Loucy (cell line): ENCODE measurements at regions not wholly inside any gene's neighbourhood (a gene's known extent, or its start where the extent isn't known, plus 50 kb on each side); places are given as distances from the start of the nearest gene placed in this dataset.

Experiments used
- H2AFZ ChIP-seq: fragments of 200-600 bp; sonication (generic); 2 replicates; pipeline ENCODE4 v1.6.0; 2016; ENCODE audit warnings: antibody characterized with exemption, mild to moderate bottlenecking, low read length, moderate library complexity
- H3F3A ChIP-seq: fragments of 200-600 bp; 2 replicates; pipeline ENCODE4 v1.6.0; 2016; ENCODE audit warnings: antibody characterized with exemption, low read depth, mild to moderate bottlenecking
- H3K27me3 ChIP-seq: fragments of 200-600 bp; sonication (generic); 2 replicates; pipeline ENCODE4 v1.6.1; 2014; ENCODE audit warnings: low read length, mild to moderate bottlenecking; ENCODE audit not compliant: insufficient read depth, poor library complexity, severe bottlenecking
- H3K36me3 ChIP-seq: fragments of 200-600 bp; sonication (generic); 2 replicates; pipeline ENCODE4 v1.6.1; 2016; ENCODE audit warnings: low read length; ENCODE audit not compliant: insufficient read depth
- H3K4me1 ChIP-seq: fragments of 200-600 bp; sonication (generic); 2 replicates; pipeline ENCODE4 v1.5.1; 2014; ENCODE audit warnings: low read length, mild to moderate bottlenecking; ENCODE audit not compliant: insufficient read depth, poor library complexity, severe bottlenecking
- H3K4me2 ChIP-seq: fragments of 200-600 bp; sonication (generic); 2 replicates; pipeline ENCODE4 v1.6.0; 2014; ENCODE audit warnings: antibody characterized with exemption, low read length, low read depth, mild to moderate bottlenecking; ENCODE audit not compliant: poor library complexity, severe bottlenecking
- H3K4me3 ChIP-seq: fragments of 200-600 bp; sonication (generic); 2 replicates; pipeline ENCODE4 v1.5.1; 2014; ENCODE audit warnings: low read length, mild to moderate bottlenecking, mixed read lengths; ENCODE audit not compliant: poor library complexity, severe bottlenecking
- H3K79me2 ChIP-seq: fragments of 200-600 bp; sonication (generic); 2 replicates; pipeline ENCODE4 v1.6.1; 2014; ENCODE audit warnings: low read length; ENCODE audit not compliant: insufficient read depth
- H3K9ac ChIP-seq: fragments of 200-600 bp; sonication (generic); 2 replicates; pipeline ENCODE4 v1.6.0; 2014; ENCODE audit warnings: mild to moderate bottlenecking, low read depth, low read length, moderate library complexity; ENCODE audit not compliant: poor library complexity, severe bottlenecking
- H3K9me2 ChIP-seq: fragments of 200-600 bp; sonication (generic); replicated peaks from 2 replicates; pipeline ENCODE4 v1.6.1; 2016; ENCODE audit warnings: low read depth, low read length, mixed read lengths
- H3K9me3 ChIP-seq: fragments of 200-600 bp; sonication (generic); 2 replicates; pipeline ENCODE4 v1.6.1; 2014; ENCODE audit warnings: mild to moderate bottlenecking, antibody characterized with exemption, low read length, low read depth; ENCODE audit not compliant: insufficient read depth
- H4K20me1 ChIP-seq: fragments of 200-600 bp; sonication (generic); 2 replicates; pipeline ENCODE4 v1.6.0; 2014; ENCODE audit warnings: antibody characterized with exemption, low read length, mild to moderate bottlenecking; ENCODE audit not compliant: insufficient read depth, poor library complexity, severe bottlenecking
- CTCF ChIP-seq: fragments of 200-600 bp; sonication (generic); conservative IDR thresholded peaks from 2 replicates; pipeline ENCODE4 v1.5.1; 2014; ENCODE audit warnings: mild to moderate bottlenecking, antibody characterized with exemption, low read length
- EZH2phosphoT487 ChIP-seq: fragments of 200-600 bp; IDR thresholded peaks from 2 replicates; pipeline ENCODE4 v1.6.1; 2018; ENCODE audit warnings: antibody characterized with exemption, mild to moderate bottlenecking, moderate library complexity, borderline replicate concordance

- TF ChIP-seq EZH2phosphoT487: no peak
- TF ChIP-seq CTCF: no peak
- Histone ChIP-seq H4K20me1 (no peaks in the 10 kb centered on the region), H3F3A (no peaks in the 10 kb centered on the region), H3K79me2 (no peaks in the 10 kb centered on the region), H3K9ac (no peak overlapping the region), H3K4me2 (no peak overlapping the region), H3K36me3 (no peaks in the 10 kb centered on the region), H3K4me3 (no peak overlapping the region), H3K9me2 (no peaks in the 10 kb centered on the region), H3K9me3 (no peaks in the 10 kb centered on the region), H3K27me3 (no peaks in the 10 kb centered on the region), H2AFZ (no peak overlapping the region), H3K4me1 (no peaks in the 10 kb centered on the region)
Measured at GRCh38 chr18:76557026-76557575, 62.1 kb upstream of the ZNF516 start.

- no peaks in the 10 kb centered on the region for H3F3A ChIP-seq
- no peaks in the 10 kb centered on the region for H3K27me3 ChIP-seq
- no peak overlapping the region for H3K9ac ChIP-seq
- H3K4me2 ChIP-seq: no peak overlapping the region
- H3K36me3 ChIP-seq: no peaks in the 10 kb centered on the region
- H3K79me2 ChIP-seq: no peaks in the 10 kb centered on the region
- H3K9me3 ChIP-seq: no peaks in the 10 kb centered on the region
- no peak overlapping the region; the same call in 1 of the 2 replicates for H2AFZ ChIP-seq
- H3K9me2 ChIP-seq: no peaks in the 10 kb centered on the region
- no peak for TF ChIP-seq EZH2phosphoT487
- no peak for TF ChIP-seq CTCF
- no peak overlapping the region for H3K4me3 ChIP-seq
- H3K4me1 ChIP-seq: no peaks in the 10 kb centered on the region
- H4K20me1 ChIP-seq: no peaks in the 10 kb centered on the region
Measured at GRCh38 chr18:76554547-76555222, 59.6 kb upstream of the ZNF516 start.

DNA sequence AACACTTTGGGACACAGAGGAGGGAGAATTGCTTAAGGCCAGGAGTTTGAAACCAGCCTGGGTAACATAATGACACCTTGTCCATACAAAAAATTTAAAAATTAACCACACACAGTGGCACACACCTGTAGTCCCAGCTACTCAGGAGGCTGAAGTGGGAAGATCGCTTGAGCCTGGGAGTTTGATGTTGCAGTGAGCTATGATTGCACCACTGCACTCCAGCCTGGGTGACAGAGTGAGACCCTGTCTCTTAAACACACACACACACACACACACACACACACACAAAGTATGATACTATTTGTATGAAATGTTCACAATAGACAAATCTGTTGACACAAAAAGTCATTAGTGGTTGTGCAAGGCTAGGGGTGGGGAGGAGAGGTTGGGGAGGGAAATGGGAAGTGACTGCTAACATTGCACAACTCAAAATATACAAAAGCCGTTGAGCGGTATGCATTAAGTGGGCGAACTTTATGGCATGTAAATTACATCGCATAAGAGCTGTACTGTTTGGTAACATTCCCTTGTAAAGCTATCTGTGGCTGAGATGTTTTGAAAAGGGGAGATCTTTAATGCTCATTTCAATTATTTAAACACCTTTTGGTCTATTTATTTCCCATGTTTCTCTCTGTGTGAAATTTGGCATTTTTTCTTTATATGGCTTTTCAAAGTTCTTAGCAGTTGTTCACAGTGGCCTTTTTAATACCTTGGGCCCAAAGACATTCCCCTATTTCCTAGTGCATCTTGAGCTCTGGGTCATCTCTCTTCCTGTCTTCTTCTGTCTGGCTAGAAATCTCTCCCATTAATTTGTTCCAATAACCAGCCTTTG, 58.9 kb upstream of the ZNF516 start:
- H3K4me3 ChIP-seq: no peak overlapping the region
- no peak overlapping the region for H3K4me2 ChIP-seq
- H3K27me3 ChIP-seq: no peaks in the 10 kb centered on the region
- no peaks in the 10 kb centered on the region for H3F3A ChIP-seq
- H3K9me2 ChIP-seq: no peaks in the 10 kb centered on the region
- no peaks in the 10 kb centered on the region for H3K4me1 ChIP-seq
- H2AFZ ChIP-seq: no peak overlapping the region
- H3K9me3 ChIP-seq: no peaks in the 10 kb centered on the region
- TF ChIP-seq CTCF (no peak), EZH2phosphoT487 (no peak)
- no peaks in the 10 kb centered on the region for H3K79me2 ChIP-seq
- no peaks in the 10 kb centered on the region for H4K20me1 ChIP-seq
- H3K36me3 ChIP-seq: no peaks in the 10 kb centered on the region
- no peak overlapping the region for H3K9ac ChIP-seq
